ENCODE measurements at regions not wholly inside any gene's neighbourhood (a gene's known extent, or its start where the extent isn't known, plus 50 kb on each side); places are given as distances from the start of the nearest gene placed in this dataset.

DNA sequence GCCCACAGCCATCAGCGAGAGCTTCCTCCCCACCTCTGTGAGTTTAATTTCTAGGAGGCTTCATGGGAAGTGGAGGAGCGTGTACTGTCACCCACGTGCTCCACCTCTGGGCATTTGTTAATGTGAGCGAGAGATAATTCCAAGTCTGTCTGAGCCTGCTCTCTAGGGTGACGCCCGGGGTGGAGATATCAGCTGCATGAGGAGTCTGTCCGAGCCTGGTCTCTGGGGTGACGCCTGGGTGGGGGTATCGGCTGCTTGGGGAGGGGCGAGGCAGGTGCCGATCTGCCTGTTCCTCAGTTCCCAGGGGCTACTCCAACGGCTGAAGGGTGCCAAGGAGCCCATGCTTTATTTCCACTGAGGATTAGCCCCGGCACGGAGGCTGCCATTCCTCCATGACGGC is 735.0 kb downstream of the BRD1 start:
- no peak for DNase-seq (ENCODE audit: low spot score)

DNA sequence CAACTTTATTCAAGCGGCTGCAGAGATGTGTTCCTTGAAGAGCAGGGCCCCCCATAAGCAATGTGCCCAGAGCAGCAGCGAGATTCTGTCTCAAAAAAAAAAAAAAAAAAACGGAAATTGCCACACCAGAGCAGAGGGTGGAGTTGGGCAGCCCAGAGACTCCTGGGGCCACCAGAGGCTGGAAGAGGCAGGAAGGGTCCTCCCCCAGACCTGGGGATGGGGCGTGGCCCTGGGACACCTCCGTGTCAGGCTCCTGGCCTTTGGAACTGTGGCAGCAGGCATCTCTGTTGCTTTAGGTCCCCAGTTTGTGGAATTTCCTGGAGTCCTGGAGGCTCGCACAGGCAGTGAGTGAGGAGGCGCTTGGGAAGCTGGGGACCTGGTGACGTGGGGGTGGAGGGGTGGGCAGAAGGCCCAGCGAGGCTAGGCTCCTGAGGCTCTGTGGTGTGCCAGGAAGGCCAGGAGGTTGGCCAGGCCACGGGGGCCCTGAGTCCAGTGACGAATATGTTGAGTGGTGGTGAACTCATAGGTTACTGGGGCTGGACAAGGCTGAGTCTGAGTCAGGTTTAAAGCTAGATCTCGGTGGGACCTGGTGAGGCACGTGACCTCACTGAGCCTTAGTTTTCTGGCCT is 735.6 kb downstream of the BRD1 start:
- no peak for DNase-seq (ENCODE audit: low spot score)

DNA sequence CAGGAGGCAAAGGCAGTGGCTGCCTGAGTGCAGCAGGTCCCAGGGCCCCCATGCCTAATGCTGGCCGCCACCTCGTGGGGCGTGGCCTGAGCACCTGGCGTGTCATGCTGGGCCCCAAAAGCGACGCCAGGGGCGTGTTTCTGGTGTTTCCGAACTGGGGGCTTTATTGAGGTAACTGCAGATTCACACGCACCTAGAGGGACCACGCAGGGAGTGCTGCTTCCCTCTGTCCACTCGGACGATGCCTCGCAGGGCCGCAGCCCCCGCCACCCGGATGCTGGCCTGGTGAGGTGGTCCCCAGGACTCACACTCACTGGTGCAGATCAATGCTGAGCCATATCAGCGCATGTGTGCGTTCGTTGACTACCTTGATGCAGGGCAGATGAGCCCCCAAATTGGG is 736.2 kb downstream of the BRD1 start:
- no peak for DNase-seq (ENCODE audit: low spot score)

DNA sequence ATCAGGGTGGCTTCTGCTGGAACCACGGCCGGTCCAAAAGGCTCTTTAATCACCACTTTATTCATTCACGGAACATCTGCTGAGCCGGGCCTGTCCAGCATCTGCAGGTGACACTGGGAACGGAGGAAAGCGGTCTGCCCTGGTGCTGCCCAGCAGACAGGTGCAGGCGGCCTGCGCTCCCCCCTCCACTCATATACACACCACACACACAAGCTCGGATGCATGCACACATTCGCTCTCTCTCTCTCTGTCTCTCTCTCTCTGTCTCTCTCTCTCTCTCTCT is 736.9 kb downstream of the BRD1 start:
- no peak for DNase-seq (ENCODE audit: low spot score)

DNA sequence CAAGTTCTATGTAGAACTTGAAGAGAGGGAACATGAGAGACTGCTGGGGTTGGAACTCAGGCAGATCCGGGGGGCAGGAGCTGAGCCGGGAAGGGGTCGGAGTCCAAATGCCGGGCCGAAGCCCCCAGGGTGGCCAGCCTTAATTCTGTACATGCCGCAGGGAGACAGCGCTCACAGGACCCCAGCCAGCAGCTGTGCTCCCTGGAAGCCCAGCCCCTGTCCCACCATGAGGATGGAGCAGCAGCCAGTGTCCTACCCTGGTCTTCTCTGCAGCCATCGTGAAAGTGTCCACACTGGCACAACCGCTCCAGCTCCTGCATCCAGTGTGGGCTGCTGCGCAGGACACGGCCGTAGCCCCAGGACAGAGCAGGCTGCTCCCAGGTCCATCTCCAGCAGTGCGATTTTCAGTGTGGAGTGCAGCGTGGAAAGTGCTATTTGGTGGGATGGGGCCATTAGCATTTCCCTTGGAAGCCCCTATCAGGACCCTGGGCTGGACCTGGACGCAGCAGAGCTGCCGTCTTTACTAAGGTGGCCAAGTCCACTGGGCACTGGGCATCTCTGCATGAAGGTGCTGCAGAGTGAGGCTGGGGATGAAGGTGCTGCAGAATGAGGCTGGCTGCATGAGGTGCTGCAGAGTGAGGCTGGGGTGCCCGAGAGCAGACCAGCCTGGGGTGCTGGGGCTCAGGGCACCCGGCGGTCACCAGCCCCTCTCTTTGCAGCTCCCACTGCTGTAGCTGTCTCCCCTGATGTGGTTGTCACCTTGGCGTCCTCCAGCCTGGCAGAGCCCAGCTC is 737.4 kb downstream of the BRD1 start:
- DNase-seq (ENCODE audit: low spot score), result no peak

DNA sequence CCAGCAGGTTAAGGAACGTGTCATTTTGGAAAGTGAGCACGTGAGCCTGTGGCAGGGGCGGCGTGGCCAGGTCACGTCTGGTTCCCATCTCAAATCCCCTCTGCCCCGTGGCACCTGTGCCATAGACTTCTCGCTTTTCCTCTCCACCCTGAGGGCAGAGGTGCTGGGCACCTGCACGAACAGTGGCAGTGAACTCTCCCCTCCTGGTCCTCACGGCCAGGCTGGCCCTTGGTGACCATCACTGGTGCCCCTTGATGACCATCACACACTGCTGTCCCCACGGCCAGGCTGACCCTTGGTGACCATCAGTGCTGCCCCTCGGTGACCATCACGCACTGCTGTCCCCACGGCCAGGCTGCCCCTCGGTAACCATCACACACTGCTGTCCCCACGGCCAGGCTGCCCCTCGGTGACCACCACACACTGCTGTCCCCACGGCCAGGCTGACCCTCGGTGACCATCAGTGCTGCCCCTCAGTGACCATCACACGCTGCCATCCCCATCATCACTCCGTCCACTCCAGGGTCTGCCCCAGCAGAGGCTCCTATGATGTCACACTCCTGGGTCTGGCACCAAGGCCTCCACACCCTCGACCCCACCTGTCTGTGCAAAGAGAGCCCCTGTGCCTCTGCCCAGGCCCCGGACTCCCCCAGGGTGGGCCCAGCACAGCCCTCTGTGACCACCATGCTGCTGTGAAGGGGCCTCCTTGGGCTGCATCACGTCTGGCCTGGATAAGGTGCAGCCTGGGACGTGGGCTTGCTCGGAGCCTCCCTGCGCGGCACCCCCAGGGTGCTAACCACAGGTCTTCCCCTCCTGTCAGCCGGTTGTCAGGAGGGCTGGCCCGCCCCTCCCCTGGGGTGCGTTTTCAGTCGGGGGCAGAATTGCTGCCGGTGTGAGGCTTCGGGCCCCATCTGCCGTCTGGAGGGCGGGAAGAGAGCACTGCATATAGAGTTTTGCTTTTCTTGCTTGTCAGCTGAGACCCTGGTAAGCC is 738.6 kb downstream of the BRD1 start:
- DNase-seq (ENCODE audit: low spot score), result no peak

DNA sequence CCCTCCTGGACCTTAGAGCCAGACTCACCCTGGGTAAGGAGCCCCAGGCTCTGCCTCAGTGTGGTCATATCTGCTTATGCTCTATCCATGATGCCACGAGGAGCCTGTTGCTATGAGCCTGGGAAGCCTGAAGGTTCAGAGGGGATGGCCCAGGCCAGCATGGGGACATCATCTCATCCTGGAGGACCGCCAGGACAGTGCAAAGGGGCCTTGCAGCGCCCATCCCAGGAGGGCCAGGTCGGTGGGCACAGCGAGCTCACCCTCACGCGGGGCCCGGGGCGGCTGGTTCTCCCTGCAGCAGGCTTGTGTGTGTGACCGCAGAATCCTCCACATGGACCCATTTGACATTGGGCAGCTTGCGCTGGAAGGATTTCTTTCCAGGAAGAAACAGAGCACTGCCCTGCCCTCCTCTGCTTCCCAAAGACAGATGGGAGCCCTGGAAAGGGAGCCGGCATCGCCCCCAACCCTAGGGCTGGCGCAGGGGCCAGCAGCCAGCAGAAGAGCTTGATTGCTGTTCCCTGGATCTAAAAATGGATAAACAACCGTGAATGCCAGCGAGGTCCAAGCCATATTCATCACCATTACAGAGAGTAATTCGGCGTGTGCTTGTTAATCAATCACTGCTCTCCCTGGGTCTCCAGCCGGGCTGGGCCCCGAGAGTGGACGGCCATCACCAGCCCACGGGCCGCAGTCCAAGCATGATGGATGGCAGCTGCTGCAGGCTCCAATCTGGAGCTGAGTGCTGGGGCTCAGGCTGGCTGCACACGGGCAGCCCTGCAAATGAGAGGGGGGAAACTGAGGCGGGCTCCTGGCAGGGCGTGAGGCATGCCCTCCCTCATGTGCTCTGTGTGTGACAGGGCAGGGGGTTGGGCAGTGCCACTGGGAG is 739.7 kb downstream of the BRD1 start:
- no peak for DNase-seq (ENCODE audit: low spot score)

DNA sequence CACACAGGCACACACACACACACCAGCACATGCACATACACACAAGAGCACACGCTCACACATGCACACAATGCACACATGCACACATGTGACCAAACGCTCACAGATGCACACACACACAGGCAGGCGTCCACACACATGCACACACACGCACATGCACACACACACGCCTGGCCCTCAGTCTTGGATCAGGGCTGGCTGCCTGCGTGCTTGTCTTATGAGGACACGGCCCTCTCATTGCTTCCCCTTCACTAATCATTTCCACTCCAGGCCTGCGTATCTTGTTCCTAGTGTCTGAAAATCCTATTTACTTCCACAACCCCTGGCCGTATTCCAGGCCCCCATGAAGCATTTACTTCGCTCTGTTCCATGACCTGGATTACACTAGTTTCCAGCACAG is 740.5 kb downstream of the BRD1 start:
- no peak for DNase-seq (ENCODE audit: low spot score)

DNA sequence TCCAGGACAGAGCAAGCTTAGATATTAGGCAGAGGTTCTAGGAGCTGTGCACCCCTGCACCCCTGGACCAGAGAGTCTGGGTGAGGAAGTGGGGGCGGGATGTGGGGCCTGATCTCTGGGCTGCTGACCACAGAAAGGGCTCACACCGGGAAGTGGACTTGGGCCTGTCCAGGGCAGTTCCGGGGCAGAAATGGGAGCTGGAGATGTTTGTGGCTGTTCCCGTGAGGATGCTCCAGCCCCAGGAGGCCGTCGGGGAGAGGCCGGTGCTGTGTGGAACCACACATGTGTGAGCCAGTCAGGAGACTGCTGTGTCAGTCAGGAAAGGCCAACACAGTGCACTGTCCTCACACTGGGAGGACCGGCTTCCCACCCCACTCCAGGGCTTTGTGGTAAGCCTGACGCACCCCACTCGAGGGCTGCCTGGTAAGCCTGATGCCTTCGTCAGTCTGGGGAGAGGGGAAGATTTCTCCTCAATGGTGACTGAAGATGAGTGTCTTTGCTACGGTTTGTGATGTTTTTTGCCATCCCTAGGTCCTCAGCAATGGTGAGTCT is 741.0 kb downstream of the BRD1 start:
- DNase-seq (ENCODE audit: low spot score), result no peak

DNA sequence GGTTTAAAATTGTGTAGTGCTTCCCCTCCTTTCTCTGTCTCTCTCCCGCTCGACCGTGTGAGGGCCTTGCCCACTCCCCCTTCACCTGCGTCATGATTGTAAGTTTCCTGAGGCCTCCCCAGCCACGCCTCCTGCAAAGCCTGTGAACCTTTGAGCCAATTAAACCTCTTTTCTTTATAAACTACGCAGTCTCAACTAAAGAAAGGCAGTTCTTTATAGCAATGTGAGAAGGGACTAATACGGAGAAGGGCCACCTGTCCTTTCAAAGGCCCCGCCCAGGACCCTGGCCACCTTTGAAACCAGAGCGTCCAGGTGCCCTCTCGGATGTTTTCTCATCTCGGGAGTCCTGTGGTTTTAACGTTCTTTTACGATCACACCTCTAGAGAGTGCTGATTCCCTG is 741.5 kb downstream of the BRD1 start:
- no peak for DNase-seq (ENCODE audit: low spot score)

DNA sequence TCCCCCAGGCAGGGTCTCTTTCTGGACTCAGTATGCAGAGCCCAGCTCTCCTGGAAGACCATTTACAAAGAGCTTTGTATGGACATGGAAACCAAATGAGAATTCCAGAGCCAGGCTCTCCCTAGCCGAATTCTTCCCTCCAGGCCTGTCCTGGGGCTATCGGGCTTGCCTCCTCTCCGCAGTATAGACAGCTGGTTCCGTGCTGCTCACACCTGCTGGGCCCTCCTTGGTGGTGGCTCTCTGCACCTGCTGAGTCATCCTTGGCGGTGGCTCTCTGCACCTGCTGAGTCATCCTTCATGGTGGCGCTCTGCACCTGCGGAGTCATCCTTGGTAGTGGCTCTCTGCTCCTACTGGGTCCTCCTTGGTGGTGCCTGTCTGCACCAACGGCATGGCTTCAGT is 743.5 kb downstream of the BRD1 start:
- no peak for DNase-seq (ENCODE audit: low spot score)

DNA sequence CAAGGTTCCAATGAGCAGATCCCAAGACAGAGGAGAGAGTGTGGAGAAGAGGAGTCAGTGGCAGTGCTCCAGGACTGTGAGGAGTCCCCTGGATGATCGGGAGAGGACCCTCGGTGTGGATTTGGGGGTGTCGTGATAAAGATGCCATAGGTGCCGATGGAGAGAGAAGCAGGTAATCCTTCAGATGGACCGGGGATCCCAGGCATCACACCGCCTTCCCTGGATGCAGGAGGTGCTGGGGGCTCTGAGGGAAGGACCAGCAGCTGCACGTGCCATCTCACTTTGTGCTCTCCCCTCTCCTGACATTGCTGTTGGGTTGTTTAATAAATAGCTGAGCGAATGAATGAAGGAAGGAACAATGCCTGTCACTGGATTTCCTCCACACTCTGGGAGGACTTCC is 744.1 kb downstream of the BRD1 start:
- DNase-seq (ENCODE audit: low spot score), result no peak

DNA sequence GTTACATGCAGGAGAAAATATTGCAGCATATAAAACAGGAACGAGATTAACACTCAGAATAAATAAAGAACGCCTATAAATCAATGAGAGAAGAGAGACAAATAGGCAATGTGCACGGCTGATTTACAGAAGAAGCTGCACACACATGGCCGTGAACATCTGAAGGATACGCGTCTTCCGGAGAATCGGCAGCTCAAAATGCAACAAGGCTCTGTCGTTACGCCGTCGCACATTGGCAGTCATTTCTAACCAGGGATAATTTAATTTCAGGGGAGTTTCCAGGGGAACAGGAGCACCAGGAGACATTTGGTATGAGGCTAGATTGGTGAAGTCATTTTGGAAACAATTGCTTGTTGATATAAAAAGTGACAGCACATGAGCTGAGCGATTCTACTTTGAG is 745.2 kb downstream of the BRD1 start:
- DNase-seq (ENCODE audit: low spot score), result no peak

DNA sequence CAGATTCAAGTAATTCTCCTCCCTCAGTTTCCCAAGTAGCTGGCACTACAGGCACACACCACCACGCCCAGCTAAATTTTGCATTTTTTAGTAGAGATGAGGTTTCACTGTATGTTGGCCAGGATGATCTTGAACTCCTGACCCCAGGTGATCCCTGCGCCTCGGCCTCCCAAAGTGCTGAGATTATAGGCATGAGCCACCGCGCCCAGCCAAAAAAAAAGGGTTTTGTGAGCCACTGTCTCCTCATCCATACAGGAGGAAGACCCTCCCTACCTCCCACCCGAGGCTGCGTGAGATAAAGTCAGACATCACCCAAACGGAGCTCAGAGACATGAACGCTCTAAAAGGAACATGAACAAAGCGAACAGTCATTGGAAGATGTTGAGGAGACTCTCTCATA is 745.7 kb downstream of the BRD1 start:
- DNase-seq (ENCODE audit: low spot score), result no peak

DNA sequence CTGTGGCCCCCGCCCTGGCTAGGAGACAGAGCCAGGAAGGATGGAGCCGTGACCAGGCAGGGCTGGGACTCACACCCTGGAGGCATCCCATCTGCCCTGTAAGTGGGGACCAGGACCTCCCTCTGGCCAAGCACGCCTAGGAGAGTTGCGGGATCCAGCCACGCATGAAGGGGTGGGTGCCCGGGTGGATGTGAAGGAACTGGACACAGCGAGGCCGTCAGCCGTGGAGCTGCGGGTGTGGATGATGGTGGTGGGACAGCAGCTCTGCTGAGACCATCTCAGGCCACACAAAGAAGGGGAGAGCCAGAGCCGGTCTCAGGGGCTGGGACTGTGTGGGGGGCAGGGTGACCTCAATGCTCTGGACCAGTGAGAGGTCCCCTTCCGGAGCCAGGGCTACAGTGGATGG is 746.4 kb downstream of the BRD1 start:
- DNase-seq (ENCODE audit: low spot score), result no peak

DNA sequence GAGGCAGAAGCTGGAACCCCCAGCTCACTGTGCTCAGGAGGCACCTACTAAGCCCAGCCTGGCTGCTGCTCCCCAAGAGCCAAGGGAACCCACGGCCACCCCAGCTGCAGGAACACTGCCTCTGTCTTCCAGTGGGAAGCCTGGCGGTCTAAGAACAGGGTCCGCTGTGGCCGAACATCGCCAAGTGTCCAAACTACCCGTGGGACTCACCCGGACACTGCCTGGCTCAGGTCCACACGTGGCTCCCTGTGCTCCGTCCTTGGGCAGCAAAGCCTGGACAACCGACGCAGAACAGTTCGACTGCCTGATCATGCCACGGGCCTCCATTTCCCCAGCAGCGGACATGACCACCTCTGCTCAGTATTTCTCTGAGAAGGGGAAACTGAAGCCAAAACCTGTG is 747.0 kb downstream of the BRD1 start:
- no peak for DNase-seq (ENCODE audit: low spot score)

DNA sequence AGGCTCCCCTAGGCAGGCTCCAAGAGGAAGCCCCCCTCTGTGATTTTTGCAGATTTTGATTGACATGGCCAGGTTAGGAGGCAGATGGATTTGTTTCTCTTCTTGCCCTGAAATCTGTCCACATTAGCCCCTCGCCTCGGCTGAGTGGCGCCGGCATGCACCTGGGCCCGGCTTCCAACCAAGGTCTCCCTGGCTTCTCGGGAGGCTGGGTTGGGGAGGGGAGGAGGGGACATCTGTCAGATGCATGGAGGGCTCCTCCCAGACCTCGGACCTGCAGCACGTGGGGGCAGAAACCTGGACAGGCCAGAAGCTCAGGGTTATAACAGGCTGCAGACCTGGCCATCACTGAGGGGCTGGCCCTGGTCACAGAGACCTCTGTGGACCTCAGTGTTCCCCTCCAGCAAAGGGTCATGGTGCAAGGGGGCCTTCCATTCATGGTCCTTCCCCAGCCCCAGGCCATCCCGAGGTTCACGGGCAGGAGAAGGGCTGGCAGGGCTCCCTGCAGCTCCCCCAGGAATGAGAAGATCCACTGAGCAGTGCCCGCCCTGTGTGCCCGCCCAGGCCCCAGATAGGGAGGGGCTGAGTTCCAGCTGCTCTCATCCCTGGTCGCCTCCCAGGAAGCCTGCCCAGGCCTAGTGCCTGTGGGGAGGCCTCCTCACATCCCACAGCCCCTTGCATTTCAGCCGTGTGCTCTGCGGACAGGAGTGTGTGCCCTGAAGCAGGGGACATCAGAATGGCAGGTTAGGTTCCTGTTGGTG is 747.8 kb downstream of the BRD1 start:
- no peak for DNase-seq (ENCODE audit: low spot score)

DNA sequence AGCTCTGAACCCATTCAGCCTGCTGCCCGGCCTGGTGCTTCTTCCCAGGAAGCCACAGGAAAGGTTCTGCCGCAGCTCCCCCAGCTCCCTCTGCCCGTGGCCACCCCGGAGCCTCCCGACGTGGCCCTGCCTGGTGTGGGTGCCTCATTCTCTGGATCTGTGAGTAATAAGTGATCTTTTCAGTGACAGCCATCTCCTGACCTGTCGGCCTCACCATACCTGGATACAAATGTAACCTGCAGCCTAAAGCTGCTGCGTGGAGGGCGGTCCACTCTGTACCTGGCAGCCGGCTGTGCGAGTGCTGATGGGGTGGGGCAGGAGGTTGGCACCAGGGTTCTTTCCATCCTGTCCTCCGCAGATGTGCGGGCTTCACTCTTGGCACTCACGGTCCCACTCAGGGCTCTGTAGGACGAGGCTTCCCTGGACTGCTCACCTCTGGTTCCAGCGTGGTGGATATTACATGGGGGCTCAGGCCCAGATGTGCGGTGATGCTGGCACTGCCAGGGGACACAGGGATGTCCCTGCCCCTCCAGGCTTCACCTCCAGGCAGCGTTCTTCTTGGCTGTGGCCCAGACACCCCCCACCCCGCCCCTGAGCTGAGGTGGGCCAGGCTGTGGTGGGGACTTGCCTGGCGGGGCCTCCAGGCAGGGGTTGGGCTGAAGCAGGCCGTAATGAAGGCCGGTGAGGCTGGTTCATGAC is 748.5 kb downstream of the BRD1 start:
- no peak for DNase-seq (ENCODE audit: low spot score)

DNA sequence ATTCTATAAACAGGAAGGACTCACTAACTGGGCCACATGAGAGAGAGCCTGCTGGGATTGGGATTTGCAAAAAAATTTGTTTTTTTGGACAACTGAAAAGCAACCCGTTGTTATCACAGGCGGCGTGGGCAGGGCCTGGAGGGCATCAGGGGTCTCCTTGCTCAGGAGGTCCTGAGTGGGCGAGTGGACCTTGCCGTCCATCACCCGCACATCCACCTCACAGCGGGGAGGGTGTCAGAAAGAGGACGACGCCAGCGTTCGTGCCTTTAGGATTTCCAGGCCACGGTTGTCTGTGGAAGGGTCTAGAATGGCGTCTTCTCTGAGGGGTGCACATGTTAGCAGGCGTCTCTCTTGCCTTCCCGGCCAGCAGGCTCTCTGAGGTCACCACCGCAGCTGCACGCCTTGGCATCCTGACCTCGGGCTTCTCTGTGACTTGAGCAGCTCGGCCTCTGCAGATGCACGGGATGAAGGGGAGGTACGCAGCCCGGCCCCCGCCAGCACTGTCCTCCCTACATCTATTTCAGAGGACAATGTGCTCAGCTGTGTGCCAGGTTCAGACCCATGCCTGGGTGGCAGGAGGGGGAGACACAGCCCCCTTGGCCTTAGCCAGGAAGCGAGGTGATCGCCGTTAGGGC is 749.5 kb downstream of the BRD1 start:
- DNase-seq (ENCODE audit: low spot score), result no peak

DNA sequence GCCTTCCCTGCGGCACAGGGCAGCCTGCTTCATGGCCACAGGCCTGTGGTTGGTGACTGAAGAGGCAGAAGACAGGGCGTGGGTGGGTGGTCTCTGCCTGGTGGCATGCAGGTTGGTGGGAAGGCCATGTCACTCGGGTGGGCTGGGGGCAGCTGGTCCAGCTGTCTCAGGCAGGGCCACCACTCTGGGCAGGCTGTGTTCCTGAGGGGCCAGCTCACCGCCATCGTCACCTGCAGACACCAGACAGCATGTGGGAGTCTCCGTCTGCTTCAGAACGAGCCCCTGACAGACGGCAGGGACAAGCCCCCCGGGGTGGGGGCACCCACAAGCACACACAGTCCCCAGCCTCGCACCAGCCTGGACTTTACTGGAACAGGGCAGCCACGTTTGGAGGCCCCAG is 750.1 kb downstream of the BRD1 start:
- no peak for DNase-seq (ENCODE audit: low spot score)
